ENCODE measurements at regions not wholly inside any gene's neighbourhood (a gene's known extent, or its start where the extent isn't known, plus 50 kb on each side); places are given as distances from the start of the nearest gene placed in this dataset.

DNA sequence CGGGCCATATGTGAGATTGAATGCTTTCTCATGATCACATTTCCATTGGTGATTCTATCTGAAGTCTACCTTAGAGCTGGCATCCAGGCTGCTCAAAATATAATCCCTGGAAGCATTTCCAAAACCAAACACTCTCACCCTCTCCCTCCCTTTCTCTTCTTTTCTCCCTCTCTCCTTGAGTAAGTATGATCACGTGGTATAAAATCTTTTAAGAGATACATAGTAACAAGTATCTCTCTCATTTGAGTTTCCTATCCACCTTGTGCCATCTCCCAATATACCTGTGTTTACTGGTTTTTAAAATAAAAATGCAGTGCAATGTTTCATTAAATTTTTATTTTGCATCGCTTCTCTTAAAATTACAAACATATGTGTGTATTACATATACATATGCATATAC lies 350.9 kb upstream of the KCNH8 start:
- no peaks in the 10 kb centered on the region for H3K4me1 ChIP-seq (ENCODE audit: control insufficient read depth, insufficient read depth, low read length)
- TF ChIP-seq, protein P1, sequence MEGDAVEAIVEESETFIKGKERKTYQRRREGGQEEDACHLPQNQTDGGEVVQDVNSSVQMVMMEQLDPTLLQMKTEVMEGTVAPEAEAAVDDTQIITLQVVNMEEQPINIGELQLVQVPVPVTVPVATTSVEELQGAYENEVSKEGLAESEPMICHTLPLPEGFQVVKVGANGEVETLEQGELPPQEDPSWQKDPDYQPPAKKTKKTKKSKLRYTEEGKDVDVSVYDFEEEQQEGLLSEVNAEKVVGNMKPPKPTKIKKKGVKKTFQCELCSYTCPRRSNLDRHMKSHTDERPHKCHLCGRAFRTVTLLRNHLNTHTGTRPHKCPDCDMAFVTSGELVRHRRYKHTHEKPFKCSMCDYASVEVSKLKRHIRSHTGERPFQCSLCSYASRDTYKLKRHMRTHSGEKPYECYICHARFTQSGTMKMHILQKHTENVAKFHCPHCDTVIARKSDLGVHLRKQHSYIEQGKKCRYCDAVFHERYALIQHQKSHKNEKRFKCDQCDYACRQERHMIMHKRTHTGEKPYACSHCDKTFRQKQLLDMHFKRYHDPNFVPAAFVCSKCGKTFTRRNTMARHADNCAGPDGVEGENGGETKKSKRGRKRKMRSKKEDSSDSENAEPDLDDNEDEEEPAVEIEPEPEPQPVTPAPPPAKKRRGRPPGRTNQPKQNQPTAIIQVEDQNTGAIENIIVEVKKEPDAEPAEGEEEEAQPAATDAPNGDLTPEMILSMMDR (conservative IDR thresholded peaks at IDR 0.05; ENCODE audit: low read depth, low read length): no peak
- ChIA-PET POLR2A (ENCODE audit: unreplicated experiment) (no interaction called here), CTCF (no interaction called here)
- no peaks in the 10 kb centered on the region for H3K79me1 ChIP-seq (ENCODE audit: low read depth in 1 of 2, low read length in 2 of 2)
- no peak overlapping the region for H3K4ac ChIP-seq (ENCODE audit: low read depth, low read length)
- H4K8ac ChIP-seq (ENCODE audit: low read depth in 2 of 2, low read length in 2 of 2): no peak overlapping the region
- H2BK5ac ChIP-seq (ENCODE audit: low read depth, low read length, poor library complexity, severe bottlenecking): no peak overlapping the region
- no TSS peak for BruUV-seq (replicated peaks)
- H2AK5ac ChIP-seq (ENCODE audit: low read depth, low read length): no peak overlapping the region
- no peak overlapping the region for H3K56ac ChIP-seq (ENCODE audit: extremely low read depth, insufficient read depth, low read length)
- H3K27me3 ChIP-seq (ENCODE audit: control insufficient read depth, insufficient read depth, low read length): no peaks in the 10 kb centered on the region
- H3K23ac ChIP-seq (ENCODE audit: low read depth, low read length): no peak overlapping the region
- H2AFZ ChIP-seq (replicated peaks; ENCODE audit: low read length, poor library complexity): no peak overlapping the region
- no CpG with 5 or more reads among the region's 3 CpGs for WGBS, 2 experiments (ENCODE audit: extremely low coverage in 2 of 2, insufficient read length in 1 of 2)
- no peak overlapping the region for H4K5ac ChIP-seq (ENCODE audit: low read depth, low read length)
- no peaks in the 10 kb centered on the region for H3K9me1 ChIP-seq (ENCODE audit: insufficient read depth, low read length)
- H2BK120ac ChIP-seq (ENCODE audit: low read depth, low read length): no peak overlapping the region
- no peak overlapping the region for H3K9ac ChIP-seq (ENCODE audit: low read depth, low read length)
- H2BK15ac ChIP-seq (ENCODE audit: low read depth, low read length): no peak overlapping the region
- no peak overlapping the region for H2AK9ac ChIP-seq (replicated peaks; ENCODE audit: low read depth, low read length, poor library complexity)
- H3K27ac ChIP-seq (ENCODE audit: insufficient read depth, low read length): no peak overlapping the region
- H3K14ac ChIP-seq (replicated peaks; ENCODE audit: low read depth, low read length): no peak overlapping the region
- intact Hi-C loops (cut with micrococcal nuclease): no loop called here
- H3K9me3 ChIP-seq (ENCODE audit: control insufficient read depth, insufficient read depth, low read length): peaks cover 2% of the 10 kb centered on the region; the same call in 1 of the 2 replicates
- no peak overlapping the region for H3K4me2 ChIP-seq (ENCODE audit: low read depth, low read length)
- H2BK20ac ChIP-seq (ENCODE audit: low read depth, low read length): no peak overlapping the region
- DNase-seq (no peak), ATAC-seq (ENCODE audit: low read depth) (no peak)
- dilution Hi-C loops (cut with HindIII; ENCODE audit: low sequenced_read_pairs, unreplicated experiment): no loop called here
- H4K20me1 ChIP-seq (ENCODE audit: insufficient read depth, low read length): no peaks in the 10 kb centered on the region
- H3K36me3 ChIP-seq (ENCODE audit: control insufficient read depth, insufficient read depth, low read length): no peaks in the 10 kb centered on the region
- no peak overlapping the region for H3K18ac ChIP-seq (ENCODE audit: low read depth, low read length)
- no peak overlapping the region for H3K4me3 ChIP-seq (ENCODE audit: insufficient read depth, low read depth, low read length)
- in situ Hi-C loops (cut with MboI; ENCODE audit: low sequenced_read_pairs): no loop called here
- no peak overlapping the region for H4K91ac ChIP-seq (ENCODE audit: insufficient read depth, low read depth, low read length)
